AG04449 (cell line): ENCODE measurements at regions not wholly inside any gene's neighbourhood (a gene's known extent, or its start where the extent isn't known, plus 50 kb on each side); places are given as distances from the start of the nearest gene placed in this dataset.

Experiments
- CTCF ChIA-PET: fragments of 350-600 bp; formaldehyde crosslinking; extraction: SDS; loops from one replicate; lab custom pipeline; 2021; ENCODE audit warnings: antibody characterized with exemption; lab: Yijun Ruan, JAX
- POLR2A ChIA-PET: fragments of 400-600, 350-600 bp; formaldehyde crosslinking; extraction: SDS; loops from one replicate; lab custom pipeline; 2020; ENCODE audit warnings: antibody characterized with exemption, inconsistent platforms; lab: Yijun Ruan, JAX
- DNase-seq: peaks from one replicate; pipeline ENCODE4 v3.0.0-alpha.2; 2010; ENCODE audit warnings: low read depth, low spot score
- H3K4me3 ChIP-seq: 2 replicates; pipeline ENCODE4 v1.5.1; 2011; ENCODE audit warnings: low read depth, mild to moderate bottlenecking, control low read depth, low read length
- CTCF ChIP-seq: IDR thresholded peaks from one replicate; pipeline ENCODE4 v1.5.1; 2011; ENCODE audit warnings: mild to moderate bottlenecking, moderate library complexity, low read length, control low read depth, inconsistent platforms; ENCODE audit not compliant: insufficient read depth; ENCODE audit errors: missing control alignments

- TF ChIP-seq CTCF = peak; percentile 89
Measured at GRCh38 chr22:44625981-44626687, 75.9 kb upstream of the PRR5 start.

GRCh38 chr22:44625421-44625760 lies 76.6 kb upstream of the PRR5 start:
- CTCF ChIA-PET = interaction anchor here (0.6 to 6.8 kb wide), 24 partner anchors 10 to 1237 kb away, joined by 3 to 319 read pairs (median 4); no protein-coding TSS in a partner anchor
- no peak for TF ChIP-seq CTCF

More at GRCh38 chr22:44625981-44626687, 75.9 kb upstream of the PRR5 start:
- DNase-seq = no peak
- CTCF ChIA-PET = interaction anchor here (0.5 to 6.8 kb wide), 52 partner anchors 9 to 1238 kb away, joined by 3 to 319 read pairs (median 4); partner anchors contain the start of gene SAMM50
- POLR2A ChIA-PET = interaction anchor here (0.5 kb wide), 1 partner anchor 626 kb away, joined by 3 read pairs; no protein-coding TSS in a partner anchor
- H3K4me3 ChIP-seq = no peak overlapping the region

GRCh38 chr22:44624689-44625420 lies 77.1 kb upstream of the PRR5 start:
- no peak overlapping the region for H3K4me3 ChIP-seq
- CTCF ChIA-PET = interaction anchor here (1.0 to 6.8 kb wide), 18 partner anchors 10 to 1236 kb away, joined by 3 to 319 read pairs (median 5); no protein-coding TSS in a partner anchor

More at GRCh38 chr22:44625421-44625760, 76.6 kb upstream of the PRR5 start:
- POLR2A ChIA-PET = interaction anchor here (0.5 kb wide), 1 partner anchor 625 kb away, joined by 3 read pairs; no protein-coding TSS in a partner anchor
- no peak for DNase-seq
- no peak overlapping the region for H3K4me3 ChIP-seq

GRCh38 chr22:44623771-44624510 lies 78.1 kb upstream of the PRR5 start:
- DNase-seq = no peak
- CTCF ChIA-PET = interaction anchor here (0.6 to 6.8 kb wide), 12 partner anchors 10 to 1236 kb away, joined by 3 to 319 read pairs (median 4); no protein-coding TSS in a partner anchor
- TF ChIP-seq CTCF = peak; percentile 75
- no peak overlapping the region for H3K4me3 ChIP-seq
- POLR2A ChIA-PET = interaction anchor here (0.5 kb wide), 1 partner anchor 142 kb away, joined by 3 read pairs; no protein-coding TSS in a partner anchor

More at GRCh38 chr22:44624689-44625420, 77.1 kb upstream of the PRR5 start:
- no peak for TF ChIP-seq CTCF
- POLR2A ChIA-PET = no interaction called here
- DNase-seq = no peak

- TF ChIP-seq CTCF = no peak
- CTCF ChIA-PET = interaction anchor here (0.9 to 6.8 kb wide), 4 partner anchors 9 to 631 kb away, joined by 3 to 319 read pairs (median 58); no protein-coding TSS in a partner anchor
- no peak overlapping the region for H3K4me3 ChIP-seq
- no peak for DNase-seq
- POLR2A ChIA-PET = no interaction called here
Measured at GRCh38 chr22:44622679-44623078, 79.3 kb upstream of the PRR5 start.
